NCI-H345 treated with DMSO at 0.1 percent for 48 hours (cell line): ENCODE measurements at regions not wholly inside any gene's neighbourhood (a gene's known extent, or its start where the extent isn't known, plus 50 kb on each side); places are given as distances from the start of the nearest gene placed in this dataset.

Experiments
- DNase-seq: peaks from one replicate; lab custom pipeline; 2025; ENCODE audit not compliant: unreplicated experiment; lab: John Stamatoyannopoulos, UW

DNA sequence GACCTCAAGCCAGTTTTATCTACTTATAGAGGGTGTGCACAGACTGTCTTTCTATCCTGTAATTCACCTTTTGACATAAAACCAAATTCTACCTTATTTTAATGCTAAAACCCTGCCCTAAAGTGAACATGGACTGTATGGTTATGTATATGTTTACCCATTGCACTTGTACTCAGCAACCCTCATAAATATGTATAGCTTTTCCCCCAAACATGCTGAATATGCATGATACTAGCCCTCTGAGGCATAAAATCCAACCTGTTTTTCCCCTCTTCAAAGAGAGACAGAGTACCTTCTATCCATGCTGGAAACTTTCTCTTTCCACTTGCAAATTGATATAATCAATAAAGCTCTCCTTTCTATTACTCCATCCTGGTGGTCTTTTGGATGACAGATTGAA is 267.9 kb upstream of the BMP2 start:
- no peak for DNase-seq

GRCh38 chr20:6496874-6497273 is 270.6 kb upstream of the BMP2 start:
- DNase-seq, result no peak

GRCh38 chr20:6495907-6496306 is 271.6 kb upstream of the BMP2 start:
- no peak for DNase-seq

GRCh38 chr20:6492271-6493055 is 275.0 kb upstream of the BMP2 start:
- no peak for DNase-seq

GRCh38 chr20:6490849-6491248 is 276.6 kb upstream of the BMP2 start:
- no peak for DNase-seq

- peak; percentile 53 for DNase-seq
Observed at GRCh38 chr20:6489361-6490171, 277.9 kb upstream of the BMP2 start.

GRCh38 chr20:6485351-6485750 is 282.1 kb upstream of the BMP2 start:
- no peak for DNase-seq

DNA sequence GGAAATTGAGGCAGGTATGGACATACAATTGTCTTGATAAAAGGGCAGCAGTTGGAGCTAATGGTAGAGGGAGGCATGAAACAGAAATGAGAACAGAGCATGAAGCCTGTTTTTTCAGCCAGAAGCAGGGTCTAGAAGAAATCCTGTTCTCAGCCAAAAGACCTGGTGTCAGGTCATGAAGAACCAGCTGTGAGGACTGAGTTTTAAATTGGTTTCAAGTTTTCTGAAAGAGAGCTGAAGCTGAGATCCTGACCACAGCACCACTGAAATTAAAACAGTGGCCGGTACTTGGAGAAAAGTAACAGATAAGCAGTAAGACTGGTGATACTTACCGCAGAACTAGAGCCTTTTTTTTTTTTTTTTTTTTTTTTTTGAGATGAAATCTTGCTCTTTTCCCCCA is 283.8 kb upstream of the BMP2 start:
- DNase-seq, result no peak

GRCh38 chr20:6482486-6482885 is 285.0 kb upstream of the BMP2 start:
- no peak for DNase-seq

- DNase-seq, result no peak
Observed at GRCh38 chr20:6480328-6481200, 286.9 kb upstream of the BMP2 start.

- no peak for DNase-seq
Observed at GRCh38 chr20:6473197-6473596, 294.3 kb upstream of the BMP2 start.

DNA sequence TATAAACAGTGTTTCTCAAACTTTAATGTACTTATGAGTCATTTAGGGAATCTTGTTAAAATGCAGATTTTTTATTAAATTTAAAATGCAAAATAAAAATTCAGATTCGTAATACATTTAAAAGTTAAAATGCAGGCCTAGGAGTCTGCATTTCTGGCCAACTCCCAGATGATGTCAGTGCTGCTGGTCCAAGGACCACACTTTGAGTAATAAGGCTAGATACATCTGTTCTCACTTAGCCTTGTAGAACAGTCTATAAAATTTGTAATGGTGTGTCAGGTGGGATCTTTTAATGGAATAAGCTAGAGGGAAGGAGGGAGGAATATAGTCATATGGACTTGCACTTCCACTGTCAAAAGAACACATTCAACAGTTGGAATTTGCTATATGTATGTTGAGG is 295.6 kb upstream of the BMP2 start:
- no peak for DNase-seq

DNA sequence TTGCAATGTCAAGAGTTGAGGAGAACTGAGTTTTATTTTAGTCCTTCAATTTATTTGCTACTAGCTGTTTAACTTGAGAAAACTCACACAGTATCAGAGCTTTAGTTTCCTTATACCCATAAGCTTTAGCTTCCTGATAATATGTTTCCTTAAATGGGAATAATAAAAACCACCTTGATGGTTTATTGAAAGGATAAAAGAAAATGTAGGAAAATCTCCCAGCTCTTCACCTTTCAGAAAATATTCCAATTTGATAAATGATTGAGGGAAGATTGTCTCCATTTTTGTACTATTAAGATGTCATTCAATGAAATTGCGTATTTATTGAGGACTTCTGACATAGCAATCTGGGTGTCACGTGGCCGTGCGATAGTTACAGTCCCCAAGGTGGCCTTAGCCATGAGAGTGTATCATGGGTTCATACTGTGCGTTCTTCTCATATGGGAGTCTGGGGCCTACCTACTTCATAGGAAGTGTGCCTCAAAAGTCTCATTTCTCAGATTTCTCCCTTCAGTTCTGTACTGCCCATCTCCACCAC is 296.3 kb upstream of the BMP2 start:
- no peak for DNase-seq

GRCh38 chr20:6469695-6470094 is 297.8 kb upstream of the BMP2 start:
- DNase-seq, result no peak

DNA sequence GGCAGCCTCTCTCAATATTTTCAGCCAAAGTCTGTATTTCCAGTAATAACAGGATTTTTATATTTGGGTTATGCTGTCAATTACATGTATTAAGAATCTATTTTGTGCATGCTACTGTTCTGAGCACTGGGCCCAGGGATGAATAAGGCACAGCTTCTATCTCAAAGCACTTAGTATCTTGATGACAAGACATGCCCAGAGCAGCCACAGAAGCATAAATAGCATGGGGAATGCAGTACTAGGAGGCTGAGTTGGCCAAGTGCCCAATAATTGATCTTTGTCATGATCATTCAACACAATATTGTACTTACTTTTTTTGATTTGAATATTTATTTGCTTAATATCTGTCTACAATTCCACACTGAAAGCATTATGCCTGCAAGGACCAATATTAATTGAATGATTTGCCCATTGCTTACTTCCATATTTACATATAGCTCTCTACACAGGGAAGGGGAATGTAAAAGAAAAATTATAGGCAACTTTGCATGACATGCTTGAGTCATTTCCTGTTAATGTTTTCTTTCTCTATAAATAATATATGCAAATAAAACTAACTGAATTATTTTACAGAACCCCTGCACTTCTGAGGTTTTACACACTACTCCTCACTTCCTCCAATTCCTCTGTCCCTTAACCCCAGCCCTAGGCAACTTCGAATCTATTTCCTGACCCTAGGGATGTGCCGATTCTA is 298.9 kb upstream of the BMP2 start:
- no peak for DNase-seq

DNA sequence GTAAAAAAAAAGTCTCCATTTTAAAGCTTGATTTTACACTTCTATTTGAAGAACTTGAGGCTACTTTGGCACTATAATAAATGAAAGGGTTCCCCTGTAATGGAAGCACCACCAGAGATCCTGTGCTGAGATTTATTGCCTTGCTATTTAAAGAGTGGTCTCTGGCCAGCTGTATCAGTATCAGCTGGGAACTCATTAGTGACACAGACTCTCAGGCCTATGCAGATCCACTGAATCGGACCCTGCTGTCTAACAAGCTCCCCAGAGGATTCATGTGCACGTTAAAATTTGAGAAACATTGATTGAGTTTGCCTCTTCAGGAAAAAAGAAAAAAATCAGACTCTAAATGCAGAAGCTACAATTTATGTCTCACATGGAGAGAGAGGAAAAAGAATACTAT is 299.9 kb upstream of the BMP2 start:
- DNase-seq, result no peak

GRCh38 chr20:6466075-6466810 is 301.2 kb upstream of the BMP2 start:
- DNase-seq, result no peak

GRCh38 chr20:6450841-6451240 is 316.6 kb upstream of the BMP2 start:
- no peak for DNase-seq

DNA sequence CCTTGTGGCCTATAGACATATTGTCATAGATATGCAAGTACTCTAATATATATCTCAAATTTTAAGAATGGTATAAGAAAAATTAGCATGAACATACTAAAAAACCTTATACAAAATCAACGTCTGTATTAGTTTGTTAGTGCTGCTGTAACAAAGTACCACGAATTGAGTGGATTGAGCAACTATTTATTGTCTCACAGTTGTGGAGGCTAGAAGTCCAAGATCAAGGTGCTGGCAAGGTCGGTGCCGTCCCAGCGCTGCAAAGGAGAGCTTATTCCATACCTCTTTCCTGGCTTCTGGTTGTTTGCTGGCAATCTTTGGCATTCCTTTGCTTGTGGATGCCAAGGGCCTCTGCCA is 317.6 kb upstream of the FERMT1 start:
- DNase-seq, result no peak
